IPS-18a (cell line): ENCODE measurements at regions not wholly inside any gene's neighbourhood (a gene's known extent, or its start where the extent isn't known, plus 50 kb on each side); places are given as distances from the start of the nearest gene placed in this dataset.

Experiments
- H3K27ac ChIP-seq: one replicate; pipeline ENCODE4 v1.5.1; 2013; ENCODE audit warnings: low read length
- H3K27me3 ChIP-seq: one replicate; pipeline ENCODE4 v1.6.1; 2013; ENCODE audit warnings: mild to moderate bottlenecking, low read length; ENCODE audit not compliant: control insufficient read depth, insufficient read depth
- H3K36me3 ChIP-seq: one replicate; pipeline ENCODE4 v1.6.1; 2013; ENCODE audit warnings: low read depth, low read length; ENCODE audit not compliant: control insufficient read depth
- H3K4me1 ChIP-seq: one replicate; pipeline ENCODE4 v1.6.1; 2013; ENCODE audit warnings: low read depth, low read length; ENCODE audit not compliant: control insufficient read depth
- H3K4me3 ChIP-seq: one replicate; pipeline ENCODE4 v1.5.1; 2013; ENCODE audit warnings: low read length
- H3K9ac ChIP-seq: one replicate; pipeline ENCODE4 v1.6.1; 2013; ENCODE audit warnings: mild to moderate bottlenecking, low read length, moderate library complexity
- H3K9me3 ChIP-seq: one replicate; pipeline ENCODE4 v1.6.1; 2013; ENCODE audit warnings: low read depth, low read length; ENCODE audit not compliant: control insufficient read depth

DNA sequence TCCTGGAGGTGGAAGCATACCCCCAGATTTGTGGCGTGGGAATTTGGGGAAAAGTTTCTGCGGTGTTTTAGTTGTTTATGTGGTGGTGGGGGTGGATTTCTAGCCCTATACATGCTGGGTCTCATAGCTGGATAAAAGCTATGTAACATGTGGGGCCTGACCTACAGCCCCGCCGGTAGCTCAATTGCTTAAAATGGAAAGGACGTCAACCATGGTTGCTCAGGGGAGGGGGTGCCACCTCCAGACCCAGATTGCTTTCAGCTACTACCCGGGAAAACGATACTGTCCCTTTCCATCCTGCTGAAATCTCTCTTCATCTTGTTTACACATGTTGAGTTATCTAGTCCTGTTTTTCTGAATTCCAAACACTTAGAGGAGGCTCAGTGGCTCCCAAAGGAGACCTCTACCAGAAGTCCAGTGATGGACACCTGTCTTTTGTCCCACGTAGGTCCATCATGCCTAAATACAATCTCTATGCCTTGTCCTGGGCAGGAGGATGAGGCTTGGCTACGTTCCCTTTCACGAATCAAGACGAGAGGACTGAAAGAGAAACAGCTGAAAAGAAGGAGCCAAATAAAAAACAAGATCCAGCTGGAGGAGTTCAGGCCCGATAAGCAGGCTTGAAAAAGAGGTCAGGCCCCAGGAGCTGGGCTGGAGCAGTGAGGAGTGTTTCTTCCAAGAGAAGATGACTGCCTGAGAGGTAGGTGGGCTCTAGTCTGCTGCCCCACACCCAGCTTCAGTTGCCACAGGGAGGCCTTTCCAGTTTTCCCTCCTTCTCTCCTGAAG is 72.1 kb upstream of the TPRG1 start:
- H3K36me3 ChIP-seq = no peaks in the 10 kb centered on the region
- no peak overlapping the region for H3K27ac ChIP-seq
- no peaks in the 10 kb centered on the region for H3K27me3 ChIP-seq
- H3K4me1 ChIP-seq = no peaks in the 10 kb centered on the region
- H3K9me3 ChIP-seq = no peaks in the 10 kb centered on the region
- H3K4me3 ChIP-seq = no peak overlapping the region
- no peak overlapping the region for H3K9ac ChIP-seq

DNA sequence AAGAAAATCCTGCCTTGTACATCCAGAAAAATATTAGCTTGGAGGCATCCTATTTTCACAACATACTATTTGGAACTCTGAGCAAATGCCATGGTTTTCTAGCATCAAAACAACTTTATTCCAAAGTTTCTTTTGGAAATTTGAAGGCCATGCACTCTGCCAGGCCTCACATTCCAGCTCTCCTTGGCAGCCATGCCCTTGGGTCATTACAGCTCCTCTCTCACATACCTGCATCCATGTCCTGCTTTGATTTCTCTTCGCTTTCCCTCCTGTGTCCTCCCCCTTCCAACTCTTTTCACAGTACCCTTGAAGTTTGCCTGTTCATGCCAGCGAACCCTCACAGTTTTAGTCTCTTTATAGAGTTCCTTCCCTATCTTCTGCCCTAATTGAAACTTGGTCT is 70.9 kb upstream of the TPRG1 start:
- Histone ChIP-seq H3K4me1 (no peaks in the 10 kb centered on the region), H3K27me3 (no peaks in the 10 kb centered on the region), H3K27ac (no peak overlapping the region), H3K4me3 (no peak overlapping the region), H3K9me3 (no peaks in the 10 kb centered on the region), H3K36me3 (no peaks in the 10 kb centered on the region), H3K9ac (no peak overlapping the region)

DNA sequence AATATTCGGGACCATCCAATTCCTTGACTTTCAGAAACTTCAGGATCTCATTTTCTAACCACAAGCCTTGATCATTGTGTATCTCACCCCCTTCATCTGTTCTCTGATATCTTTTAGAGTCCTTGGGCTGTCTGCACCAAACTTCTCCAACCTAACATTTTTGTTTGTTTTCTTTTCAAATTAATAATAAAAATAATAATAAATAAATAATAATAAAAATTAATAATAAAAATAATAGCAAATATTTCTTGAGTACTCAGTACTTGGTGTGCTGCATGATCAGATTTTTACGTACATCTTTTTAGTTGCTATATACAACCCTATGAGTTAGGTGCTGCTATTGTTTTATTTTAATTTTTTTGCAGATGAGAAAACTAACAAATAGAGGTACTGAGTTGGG is 70.2 kb upstream of the TPRG1 start:
- Histone ChIP-seq H3K4me3 (no peak overlapping the region), H3K27me3 (no peaks in the 10 kb centered on the region), H3K36me3 (no peaks in the 10 kb centered on the region), H3K9me3 (no peaks in the 10 kb centered on the region), H3K9ac (no peak overlapping the region), H3K4me1 (no peaks in the 10 kb centered on the region), H3K27ac (no peak overlapping the region)

DNA sequence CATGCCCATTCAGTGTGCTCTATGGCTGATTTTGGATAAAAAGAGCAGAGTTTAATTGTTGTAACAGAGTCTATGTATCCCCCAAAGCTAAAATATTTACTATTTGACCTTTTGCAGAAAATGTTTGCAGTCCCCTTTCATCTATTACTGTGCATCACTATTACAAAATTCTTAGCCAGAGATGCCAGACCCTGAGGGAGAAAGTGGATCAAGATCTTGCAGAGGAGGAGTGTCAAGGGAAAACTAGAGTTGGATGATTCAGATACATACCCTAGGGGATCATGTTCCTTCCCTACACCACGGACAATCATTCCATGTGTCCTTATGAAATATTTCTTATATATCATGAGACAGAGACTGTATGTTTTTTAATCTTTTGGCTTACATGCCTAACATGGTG is 68.6 kb upstream of the TPRG1 start:
- Histone ChIP-seq H3K36me3 (no peaks in the 10 kb centered on the region), H3K4me1 (no peaks in the 10 kb centered on the region), H3K9me3 (no peaks in the 10 kb centered on the region), H3K4me3 (no peak overlapping the region), H3K27ac (no peak overlapping the region), H3K27me3 (no peaks in the 10 kb centered on the region), H3K9ac (no peak overlapping the region)

DNA sequence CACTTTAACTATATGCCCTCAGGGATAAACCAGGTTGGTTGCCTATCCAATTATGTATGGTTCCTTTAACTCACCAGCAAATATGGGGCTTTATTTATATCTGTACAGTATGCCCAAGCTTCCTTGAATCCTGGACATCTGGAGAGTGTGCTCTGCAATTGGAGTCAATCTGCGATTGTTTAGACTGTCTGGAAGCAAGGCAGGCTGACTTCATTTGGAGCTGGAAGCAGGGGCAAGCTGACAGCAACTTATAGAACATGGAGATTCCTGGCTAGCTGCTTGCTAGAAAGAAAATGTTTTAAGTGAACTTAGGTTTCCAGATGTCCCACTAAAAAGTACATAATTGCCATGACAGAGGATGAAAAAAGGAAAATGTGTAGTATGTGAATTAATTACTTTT is 63.7 kb upstream of the TPRG1 start:
- Histone ChIP-seq H3K9ac (no peak overlapping the region), H3K9me3 (no peaks in the 10 kb centered on the region), H3K36me3 (no peaks in the 10 kb centered on the region), H3K4me1 (no peaks in the 10 kb centered on the region), H3K27me3 (no peaks in the 10 kb centered on the region), H3K4me3 (no peak overlapping the region), H3K27ac (no peak overlapping the region)

DNA sequence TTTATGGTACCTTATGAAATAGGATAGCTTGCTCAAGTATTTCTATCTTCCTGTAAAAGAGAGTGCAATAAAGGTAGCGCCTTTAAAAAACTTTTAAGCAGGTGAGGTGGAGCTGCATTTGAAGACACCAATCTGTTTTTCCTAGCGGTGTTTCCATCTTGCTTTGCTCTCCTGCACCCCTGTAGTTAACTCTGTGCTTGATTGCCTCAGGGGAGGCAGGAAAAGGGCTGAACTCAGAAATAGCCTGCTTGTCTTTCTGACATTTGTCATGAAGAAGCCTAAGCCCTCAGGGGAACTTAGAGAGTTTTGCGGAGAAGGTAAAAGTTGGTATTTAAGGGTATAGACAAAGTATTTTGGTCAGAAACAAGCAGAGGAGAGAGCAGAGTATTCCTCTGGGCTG is 63.0 kb upstream of the TPRG1 start:
- H3K27ac ChIP-seq = no peak overlapping the region
- no peak overlapping the region for H3K9ac ChIP-seq
- H3K36me3 ChIP-seq = no peaks in the 10 kb centered on the region
- H3K9me3 ChIP-seq = no peaks in the 10 kb centered on the region
- no peaks in the 10 kb centered on the region for H3K27me3 ChIP-seq
- no peaks in the 10 kb centered on the region for H3K4me1 ChIP-seq
- no peak overlapping the region for H3K4me3 ChIP-seq

DNA sequence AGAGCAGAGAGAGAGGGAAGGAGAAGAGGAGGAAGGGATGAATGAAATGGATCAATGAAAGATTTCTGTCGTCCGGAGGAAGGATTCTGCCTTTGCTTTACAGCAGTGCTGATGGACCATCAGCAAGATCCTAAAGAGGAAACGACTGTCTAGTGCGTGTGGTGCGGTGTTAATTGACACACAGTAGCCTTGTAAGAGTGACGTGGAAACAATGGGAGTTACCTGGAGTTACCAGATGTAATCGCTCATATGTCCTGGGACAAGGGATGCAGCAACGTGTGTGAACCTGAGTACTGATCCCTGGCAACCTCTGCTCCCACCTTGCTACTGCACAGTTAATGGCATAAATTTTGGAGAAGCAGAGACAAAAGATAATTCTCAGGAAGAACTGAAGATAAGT is 62.6 kb upstream of the TPRG1 start:
- Histone ChIP-seq H3K9me3 (no peaks in the 10 kb centered on the region), H3K36me3 (no peaks in the 10 kb centered on the region), H3K9ac (no peak overlapping the region), H3K27ac (no peak overlapping the region), H3K27me3 (no peaks in the 10 kb centered on the region), H3K4me3 (no peak overlapping the region), H3K4me1 (no peaks in the 10 kb centered on the region)

DNA sequence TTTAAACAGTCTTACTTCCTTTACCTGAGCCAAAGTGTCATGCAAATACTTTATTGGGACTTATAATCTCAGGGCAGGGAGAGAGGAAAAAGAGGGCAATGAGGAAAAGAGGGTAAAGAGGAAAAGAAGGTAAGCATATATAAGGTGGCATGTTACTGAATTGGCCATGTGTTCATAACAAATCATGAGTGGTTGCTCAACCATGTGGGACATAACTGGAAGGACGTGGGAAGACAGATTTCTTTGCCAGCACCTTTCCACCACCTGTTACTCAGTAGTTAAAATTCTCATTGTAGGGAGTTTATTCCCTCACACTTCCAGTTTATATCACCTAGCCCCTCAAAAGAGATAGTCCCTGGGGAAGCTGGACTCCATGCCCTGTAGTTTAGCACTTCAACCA is 54.7 kb upstream of the TPRG1 start:
- Histone ChIP-seq H3K9ac (no peak overlapping the region), H3K27ac (no peak overlapping the region), H3K36me3 (no peaks in the 10 kb centered on the region), H3K27me3 (no peaks in the 10 kb centered on the region), H3K4me1 (no peaks in the 10 kb centered on the region), H3K9me3 (no peaks in the 10 kb centered on the region), H3K4me3 (no peak overlapping the region)

DNA sequence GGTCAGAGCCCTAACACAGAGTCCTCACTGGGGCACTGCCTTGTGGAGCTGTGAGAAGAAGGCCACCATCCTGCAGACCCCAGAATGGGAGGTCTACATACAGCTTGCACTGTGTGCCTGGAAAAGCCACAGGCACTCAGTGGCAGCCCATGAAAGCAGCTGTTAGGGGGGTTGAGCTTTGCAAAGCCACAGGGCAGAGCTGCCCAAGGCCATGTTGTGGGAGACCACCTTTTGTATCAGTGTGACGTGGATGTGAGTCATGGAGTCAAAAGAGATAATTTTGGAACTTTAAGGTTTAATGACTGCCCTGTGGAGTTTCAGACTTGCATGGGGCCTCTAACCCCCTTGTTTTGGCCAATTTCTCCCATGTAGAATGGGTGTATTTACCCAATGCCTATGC is 52.9 kb upstream of the TPRG1 start:
- no peaks in the 10 kb centered on the region for H3K9me3 ChIP-seq
- no peaks in the 10 kb centered on the region for H3K36me3 ChIP-seq
- H3K27me3 ChIP-seq = no peaks in the 10 kb centered on the region
- H3K4me1 ChIP-seq = no peaks in the 10 kb centered on the region
- H3K27ac ChIP-seq = no peak overlapping the region
- H3K9ac ChIP-seq = no peak overlapping the region
- H3K4me3 ChIP-seq = no peak overlapping the region

DNA sequence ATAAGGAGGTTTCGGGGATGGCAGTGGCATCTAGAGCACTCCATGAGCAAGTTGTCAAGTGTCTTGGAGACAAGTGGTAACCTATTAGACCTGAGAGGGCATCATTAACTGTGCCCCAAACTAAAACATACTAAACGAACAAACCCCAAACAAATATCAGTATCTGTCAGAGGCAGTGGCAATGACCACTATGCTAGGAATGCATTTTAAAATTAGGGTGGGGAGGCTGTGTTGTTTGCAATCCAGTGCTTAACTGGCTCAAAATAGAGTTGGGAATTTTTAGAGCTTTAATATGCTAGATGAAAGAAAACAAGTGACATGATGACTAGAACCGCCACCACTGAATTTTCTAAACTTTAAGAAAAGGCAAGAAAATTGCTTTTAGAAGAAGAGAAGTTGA is 51.8 kb upstream of the TPRG1 start:
- no peak overlapping the region for H3K4me3 ChIP-seq
- no peak overlapping the region for H3K9ac ChIP-seq
- H3K27me3 ChIP-seq = no peaks in the 10 kb centered on the region
- H3K4me1 ChIP-seq = no peaks in the 10 kb centered on the region
- H3K36me3 ChIP-seq = no peaks in the 10 kb centered on the region
- H3K27ac ChIP-seq = no peak overlapping the region
- no peaks in the 10 kb centered on the region for H3K9me3 ChIP-seq

DNA sequence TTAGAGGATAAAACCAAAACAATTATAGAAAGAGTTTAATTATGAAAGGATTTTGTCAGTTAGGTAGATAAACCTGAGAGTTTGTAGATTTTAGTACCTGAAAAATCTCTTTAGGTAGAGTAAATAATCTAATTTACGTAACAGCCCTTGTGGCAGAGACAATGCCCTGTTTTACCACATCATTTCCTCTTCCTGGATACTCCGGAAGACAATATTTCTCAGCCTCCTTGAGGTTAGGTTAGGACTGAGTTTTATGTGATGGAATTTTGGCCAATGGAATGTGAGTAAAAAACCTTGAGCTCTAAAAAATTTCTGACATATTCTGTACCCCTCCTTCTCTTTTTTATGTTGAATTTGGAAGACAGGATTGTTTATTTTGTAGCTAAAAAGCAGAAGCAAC is 50.7 kb upstream of the TPRG1 start:
- Histone ChIP-seq H3K9me3 (no peaks in the 10 kb centered on the region), H3K27ac (no peak overlapping the region), H3K27me3 (no peaks in the 10 kb centered on the region), H3K9ac (no peak overlapping the region), H3K36me3 (no peaks in the 10 kb centered on the region), H3K4me3 (no peak overlapping the region), H3K4me1 (no peaks in the 10 kb centered on the region)
